ENCODE measurements at regions not wholly inside any gene's neighbourhood (a gene's known extent, or its start where the extent isn't known, plus 50 kb on each side); places are given as distances from the start of the nearest gene placed in this dataset.

DNA sequence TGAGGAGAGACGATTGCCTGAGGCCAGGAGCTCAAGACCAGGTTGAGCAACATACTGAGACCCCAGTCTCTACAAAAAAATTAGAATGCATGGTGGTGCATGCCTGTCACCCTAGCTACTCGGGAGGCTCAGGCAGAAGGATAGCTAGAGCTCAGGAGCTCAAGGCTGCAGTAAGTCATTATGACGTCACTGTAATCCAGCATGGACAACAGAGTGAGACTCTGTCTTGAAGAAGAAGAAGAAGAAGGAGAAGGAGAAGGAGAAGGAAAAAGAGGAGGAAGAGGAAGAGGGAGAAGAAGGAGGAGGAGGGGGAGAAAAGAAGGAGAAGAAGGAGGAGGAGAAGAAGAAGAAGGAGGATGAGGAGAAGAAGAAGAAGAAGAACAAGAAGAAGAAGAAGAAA lies 519.1 kb downstream of the CDH9 start:
- TF ChIP-seq POLR2A (IDR thresholded peaks at IDR 0.05) (no peak), POLR2AphosphoS5 (IDR thresholded peaks at IDR 0.05) (no peak)
